NB4 (cell line): ENCODE measurements at regions not wholly inside any gene's neighbourhood (a gene's known extent, or its start where the extent isn't known, plus 50 kb on each side); places are given as distances from the start of the nearest gene placed in this dataset.

Source experiments
- DNase-seq: peaks from one replicate; pipeline ENCODE4 v3.0.0; 2010; ENCODE audit warnings: low read depth
- H3K4me3 ChIP-seq: one replicate; pipeline ENCODE4 v1.5.1; 2011; ENCODE audit warnings: mild to moderate bottlenecking, low read depth, low read length, moderate library complexity
- MYC ChIP-seq: IDR thresholded peaks from 2 replicates; pipeline ENCODE4 v1.6.1; 2011; ENCODE audit warnings: low read depth, low read length
- POLR2A ChIP-seq: IDR thresholded peaks from 2 replicates; pipeline ENCODE4 v1.6.1; 2011; ENCODE audit warnings: mild to moderate bottlenecking; ENCODE audit not compliant: insufficient read length; ENCODE audit errors: extremely low read depth
- TF ChIP-seq, protein P1 (sequence below): IDR thresholded peaks from 2 replicates; pipeline ENCODE4 v1.6.1; 2011; ENCODE audit warnings: low read depth, low read length
- TF ChIP-seq, protein P2 (sequence below): IDR thresholded peaks from one replicate; pipeline ENCODE4 v1.5.1; 2012; ENCODE audit warnings: low read depth, low read length

DNA sequence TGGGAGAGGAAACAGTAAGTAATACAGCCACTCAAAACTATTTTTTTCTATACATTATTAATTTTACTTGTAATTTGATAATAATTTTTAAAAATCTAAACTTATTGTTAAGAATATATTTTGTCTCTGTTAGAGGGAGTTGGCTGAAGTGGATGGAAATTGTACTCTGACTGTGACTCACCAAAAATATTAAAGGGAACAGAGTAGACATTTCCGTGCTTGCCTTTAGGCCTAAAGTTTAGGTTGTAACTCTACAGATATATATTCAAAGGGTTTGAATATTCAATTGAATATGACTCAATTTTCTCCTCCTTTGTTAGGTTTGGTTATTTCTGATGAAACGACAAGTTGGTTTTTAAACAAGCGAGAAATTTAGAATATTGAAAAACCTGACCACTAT, 128.3 kb upstream of the PITX2 start:
- TF ChIP-seq, protein P1, sequence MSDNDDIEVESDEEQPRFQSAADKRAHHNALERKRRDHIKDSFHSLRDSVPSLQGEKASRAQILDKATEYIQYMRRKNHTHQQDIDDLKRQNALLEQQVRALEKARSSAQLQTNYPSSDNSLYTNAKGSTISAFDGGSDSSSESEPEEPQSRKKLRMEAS, result no peak
- no peak for TF ChIP-seq POLR2A
- TF ChIP-seq MYC, result no peak
- TF ChIP-seq, protein P2, sequence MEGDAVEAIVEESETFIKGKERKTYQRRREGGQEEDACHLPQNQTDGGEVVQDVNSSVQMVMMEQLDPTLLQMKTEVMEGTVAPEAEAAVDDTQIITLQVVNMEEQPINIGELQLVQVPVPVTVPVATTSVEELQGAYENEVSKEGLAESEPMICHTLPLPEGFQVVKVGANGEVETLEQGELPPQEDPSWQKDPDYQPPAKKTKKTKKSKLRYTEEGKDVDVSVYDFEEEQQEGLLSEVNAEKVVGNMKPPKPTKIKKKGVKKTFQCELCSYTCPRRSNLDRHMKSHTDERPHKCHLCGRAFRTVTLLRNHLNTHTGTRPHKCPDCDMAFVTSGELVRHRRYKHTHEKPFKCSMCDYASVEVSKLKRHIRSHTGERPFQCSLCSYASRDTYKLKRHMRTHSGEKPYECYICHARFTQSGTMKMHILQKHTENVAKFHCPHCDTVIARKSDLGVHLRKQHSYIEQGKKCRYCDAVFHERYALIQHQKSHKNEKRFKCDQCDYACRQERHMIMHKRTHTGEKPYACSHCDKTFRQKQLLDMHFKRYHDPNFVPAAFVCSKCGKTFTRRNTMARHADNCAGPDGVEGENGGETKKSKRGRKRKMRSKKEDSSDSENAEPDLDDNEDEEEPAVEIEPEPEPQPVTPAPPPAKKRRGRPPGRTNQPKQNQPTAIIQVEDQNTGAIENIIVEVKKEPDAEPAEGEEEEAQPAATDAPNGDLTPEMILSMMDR, result no peak
- H3K4me3 ChIP-seq, result no peak overlapping the region
- DNase-seq, result no peak

DNA sequence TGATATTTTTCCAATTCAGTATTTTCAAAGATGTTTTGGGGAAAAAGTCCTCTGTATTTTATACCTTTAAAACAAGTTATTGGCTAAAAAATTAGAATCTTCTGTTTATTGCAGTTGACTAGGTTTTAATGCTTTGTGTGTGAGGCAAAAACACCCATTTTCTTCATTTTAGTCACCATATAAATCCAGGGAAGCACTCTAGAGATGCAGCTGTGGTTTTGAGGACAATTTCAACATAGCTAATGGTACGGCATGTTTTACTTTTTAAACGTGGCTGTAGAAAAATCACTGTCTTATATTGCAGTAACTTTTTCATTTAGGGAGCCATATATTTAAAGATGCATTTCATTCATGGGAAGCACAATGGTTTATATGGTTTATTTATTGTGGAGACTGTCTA, 129.1 kb upstream of the PITX2 start:
- no peak for DNase-seq
- TF ChIP-seq, protein P2, result no peak
- TF ChIP-seq MYC (no peak), POLR2A (no peak)
- TF ChIP-seq, protein P1, result no peak

DNA sequence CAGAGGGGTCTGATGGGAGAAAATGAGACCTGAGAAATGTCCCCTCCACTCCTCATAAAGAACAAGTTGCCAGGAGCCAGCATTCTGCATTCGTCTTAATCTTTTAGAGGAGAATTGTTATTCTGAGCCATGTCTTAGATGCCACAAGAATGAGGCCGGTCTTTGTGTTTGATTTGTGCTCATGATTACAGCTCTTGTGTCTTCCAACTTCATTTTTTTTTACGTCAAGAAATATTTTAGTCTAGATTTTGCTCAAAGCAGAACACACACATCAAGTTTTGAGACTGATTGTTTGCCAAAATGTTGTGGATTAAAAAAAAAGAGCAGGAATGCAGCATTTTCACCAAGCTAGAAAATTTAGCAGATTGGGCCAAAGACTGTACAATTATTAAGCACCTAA, 130.6 kb upstream of the PITX2 start:
- TF ChIP-seq, protein P2, result no peak
- TF ChIP-seq MYC (no peak), POLR2A (no peak)
- TF ChIP-seq, protein P1, result no peak
- H3K4me3 ChIP-seq, result no peak overlapping the region

More for the DNA sequence above, 129.1 kb upstream of the PITX2 start:
- H3K4me3 ChIP-seq, result no peak overlapping the region

DNA sequence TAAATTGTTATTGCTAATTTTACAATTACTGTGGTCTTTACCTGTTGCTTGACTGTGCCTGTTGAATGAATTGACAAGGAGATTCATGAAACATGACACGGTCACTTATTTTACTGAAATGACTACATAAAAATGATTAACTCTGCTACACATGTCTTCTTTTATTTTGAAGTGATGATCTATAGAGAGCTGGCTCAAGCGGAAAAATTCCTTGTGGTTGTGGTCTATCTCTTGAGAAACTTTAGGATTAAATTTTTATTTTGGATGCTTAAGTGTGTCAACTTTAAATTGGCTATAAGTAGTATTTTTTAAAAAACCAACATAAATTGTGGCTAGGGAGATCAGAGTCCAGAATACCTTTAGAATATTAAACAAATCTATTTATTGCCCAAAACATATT, 131.8 kb upstream of the PITX2 start:
- no peak for DNase-seq
- no peak overlapping the region for H3K4me3 ChIP-seq
- TF ChIP-seq, protein P1, result no peak
- TF ChIP-seq POLR2A, result no peak
- TF ChIP-seq, protein P2, result no peak
- TF ChIP-seq MYC, result no peak

More for the DNA sequence above, 130.6 kb upstream of the PITX2 start:
- no peak for DNase-seq

DNA sequence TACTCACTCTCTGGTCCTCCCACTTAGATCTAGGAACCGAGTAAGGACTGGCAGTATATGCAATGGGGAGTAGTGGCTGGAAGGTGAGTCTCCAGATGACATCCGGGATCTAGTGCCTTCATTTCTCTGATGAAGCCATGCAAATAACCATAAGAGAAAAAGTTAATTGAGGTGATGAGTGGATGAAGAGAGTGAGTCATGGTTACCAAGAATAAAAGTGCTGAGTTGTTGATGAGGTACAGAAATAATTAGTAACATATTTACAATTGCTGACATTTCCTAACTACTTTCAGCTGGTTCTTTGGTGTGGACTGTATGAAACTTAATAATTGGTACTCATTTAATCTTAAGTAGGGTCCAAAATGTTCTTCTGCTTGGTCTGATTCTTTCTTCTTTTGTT, 146.7 kb upstream of the PITX2 start:
- TF ChIP-seq MYC, result no peak
- no peak for TF ChIP-seq POLR2A
- TF ChIP-seq, protein P2, result no peak
- TF ChIP-seq, protein P1, result no peak
- H3K4me3 ChIP-seq, result no peak overlapping the region
- no peak for DNase-seq
